ENCODE measurements at regions not wholly inside any gene's neighbourhood (a gene's known extent, or its start where the extent isn't known, plus 50 kb on each side); places are given as distances from the start of the nearest gene placed in this dataset.

DNA sequence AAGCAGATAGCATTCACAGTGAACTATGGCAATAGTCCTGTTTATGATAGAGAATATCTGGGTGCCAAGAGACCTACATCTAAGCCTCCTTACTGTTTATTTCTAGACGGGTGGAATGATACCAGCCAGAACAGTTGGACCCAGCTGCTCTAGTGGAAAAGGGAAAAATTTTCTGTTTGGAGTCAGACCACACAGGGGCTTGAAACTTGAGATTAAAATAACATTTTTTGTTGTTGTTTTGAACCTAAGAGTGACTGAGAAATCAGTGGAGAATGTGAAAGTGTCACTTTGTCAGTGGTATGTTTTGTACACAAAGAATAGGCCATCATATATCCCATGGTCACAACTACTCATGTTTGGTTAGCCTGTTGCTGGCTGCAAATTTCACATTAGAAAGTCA, 105.7 kb downstream of the AGTR2 start:
- no peak for TF ChIP-seq CTCF (IDR thresholded peaks at IDR 0.05)
- TF ChIP-seq EZH2 (IDR thresholded peaks at IDR 0.05), result no peak
